ENCODE measurements at regions not wholly inside any gene's neighbourhood (a gene's known extent, or its start where the extent isn't known, plus 50 kb on each side); places are given as distances from the start of the nearest gene placed in this dataset.
A peak's percentile ranks its signal among the peaks of the same experiment; 100 is the strongest.

DNA sequence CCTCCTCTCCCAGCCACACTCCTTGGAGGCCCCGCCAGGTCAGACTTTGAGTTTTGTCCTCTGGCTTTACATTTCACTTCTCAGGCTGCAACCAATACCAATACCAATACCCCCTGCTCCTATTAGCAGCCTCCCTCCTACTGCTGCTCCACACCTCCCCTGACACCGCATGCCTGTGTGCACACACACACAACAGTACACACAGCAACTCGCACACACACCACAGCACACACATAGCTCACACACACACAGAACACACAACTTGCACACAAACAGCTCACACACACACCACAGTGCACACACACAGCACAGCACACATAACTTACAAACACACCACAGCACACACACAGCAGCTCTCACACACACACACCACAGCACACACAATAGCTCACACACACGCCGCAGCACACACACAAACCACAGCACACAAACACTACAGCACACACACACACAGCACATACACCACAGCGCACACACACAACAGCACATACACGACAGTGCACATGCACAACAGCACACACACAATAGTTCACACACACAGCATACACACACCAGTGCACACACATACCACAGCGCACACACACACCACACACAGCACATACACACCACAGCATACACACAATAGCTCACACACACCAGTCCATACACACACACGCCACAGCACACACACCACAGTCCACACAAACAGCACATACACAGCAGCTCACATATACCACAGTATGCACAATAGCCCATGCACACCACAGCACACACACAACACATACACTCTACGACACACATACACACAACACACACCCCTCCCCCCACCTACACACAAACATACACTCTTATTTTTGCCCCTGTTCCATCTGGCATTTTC is 204.7 kb downstream of the UACA start:
- no TSS peak for BruUV-seq (replicated peaks)
- peak overlapping the region; percentile 77 for H3K14ac ChIP-seq (replicated peaks; ENCODE audit: low read depth, low read length)
- 0 out of 2 replicates have a peak overlapping the region, but pooled peaks have one; percentile 25 for H2BK20ac ChIP-seq (ENCODE audit: low read depth, low read length)
- DNase-seq (no peak), ATAC-seq (ENCODE audit: low read depth) (peak; percentile 15; the same call in 1 of the 2 replicates)
- no peak for TF ChIP-seq POLR2A (IDR thresholded peaks at IDR 0.05; ENCODE audit: low read depth, low read length)
- no peak for TF ChIP-seq FOS (IDR thresholded peaks at IDR 0.05; ENCODE audit: low read depth, low read length)
- TF ChIP-seq RFX5 (IDR thresholded peaks at IDR 0.05; ENCODE audit: low read depth, low read length) = no peak
- no peak for TF ChIP-seq CTCF (conservative IDR thresholded peaks at IDR 0.05; ENCODE audit: low read depth, low read length)
- TF ChIP-seq, protein P1, sequence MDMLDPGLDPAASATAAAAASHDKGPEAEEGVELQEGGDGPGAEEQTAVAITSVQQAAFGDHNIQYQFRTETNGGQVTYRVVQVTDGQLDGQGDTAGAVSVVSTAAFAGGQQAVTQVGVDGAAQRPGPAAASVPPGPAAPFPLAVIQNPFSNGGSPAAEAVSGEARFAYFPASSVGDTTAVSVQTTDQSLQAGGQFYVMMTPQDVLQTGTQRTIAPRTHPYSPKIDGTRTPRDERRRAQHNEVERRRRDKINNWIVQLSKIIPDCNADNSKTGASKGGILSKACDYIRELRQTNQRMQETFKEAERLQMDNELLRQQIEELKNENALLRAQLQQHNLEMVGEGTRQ (IDR thresholded peaks at IDR 0.05; ENCODE audit: low read depth, low read length) = no peak
- TF ChIP-seq CEBPB (IDR thresholded peaks at IDR 0.05; ENCODE audit: low read depth, low read length) = no peak
- no peak for TF ChIP-seq BHLHE40 (IDR thresholded peaks at IDR 0.05; ENCODE audit: low read depth, low read length)
- TF ChIP-seq MAZ (IDR thresholded peaks at IDR 0.05; ENCODE audit: borderline replicate concordance, low read depth, low read length) = no peak
- no peak for TF ChIP-seq RAD21 (IDR thresholded peaks at IDR 0.05; ENCODE audit: low read length)
- no peak for TF ChIP-seq SMC3 (IDR thresholded peaks at IDR 0.05; ENCODE audit: low read depth, low read length)
- TF ChIP-seq MAFK (IDR thresholded peaks at IDR 0.05; ENCODE audit: low read depth, low read length) = no peak
- no peak for TF ChIP-seq CHD1 (IDR thresholded peaks at IDR 0.05; ENCODE audit: low read depth, low read length)
- no peak overlapping the region for H2BK15ac ChIP-seq (ENCODE audit: low read depth, low read length)
- peak overlapping the region; percentile 28 for H2AFZ ChIP-seq (replicated peaks; ENCODE audit: low read length, poor library complexity)
- POLR2A ChIA-PET (ENCODE audit: unreplicated experiment) = no interaction called here
- WGBS, 2 experiments (ENCODE audit: extremely low coverage in 2 of 2, insufficient read length in 1 of 2) = 86% methylated on average over 8 of the region's 10 CpGs; no CpG with 5 or more reads in 1 of the 2 experiments
- no peaks in the 10 kb centered on the region for H4K20me1 ChIP-seq (ENCODE audit: insufficient read depth, low read length)
- H2AK5ac ChIP-seq (ENCODE audit: low read depth, low read length) = peak overlapping the region; percentile 83; the same call in 1 of the 2 replicates
- intact Hi-C loops (cut with micrococcal nuclease) = no loop called here
- peaks cover 11% of the 10 kb centered on the region for H3K4me1 ChIP-seq (ENCODE audit: control insufficient read depth, insufficient read depth, low read length)
- no peak overlapping the region for H4K91ac ChIP-seq (ENCODE audit: insufficient read depth, low read depth, low read length)
- peak overlapping the region; percentile 31 for H2BK5ac ChIP-seq (ENCODE audit: low read depth, low read length, poor library complexity, severe bottlenecking)
- dilution Hi-C loops (cut with HindIII; ENCODE audit: low sequenced_read_pairs, unreplicated experiment) = no loop called here
- H2AK9ac ChIP-seq (replicated peaks; ENCODE audit: low read depth, low read length, poor library complexity) = no peak overlapping the region
- no peak overlapping the region for H3K27ac ChIP-seq (ENCODE audit: insufficient read depth, low read length)
- no peak overlapping the region for H3K56ac ChIP-seq (ENCODE audit: extremely low read depth, insufficient read depth, low read length)
- no peak overlapping the region for H3K4me3 ChIP-seq (ENCODE audit: insufficient read depth, low read depth, low read length)
- no peak overlapping the region for H3K9ac ChIP-seq (ENCODE audit: low read depth, low read length)
- H3K18ac ChIP-seq (ENCODE audit: low read depth, low read length) = peak overlapping the region; percentile 11; the same call in 1 of the 2 replicates
- H3K27me3 ChIP-seq (ENCODE audit: control insufficient read depth, insufficient read depth, low read length) = peaks cover 72% of the 10 kb centered on the region
- H3K4me2 ChIP-seq (ENCODE audit: low read depth, low read length) = peak overlapping the region; percentile 33; the same call in 1 of the 2 replicates
- peaks cover 9% of the 10 kb centered on the region for H3K9me1 ChIP-seq (ENCODE audit: insufficient read depth, low read length)
- H3K79me1 ChIP-seq (ENCODE audit: low read depth in 1 of 2, low read length in 2 of 2) = no peaks in the 10 kb centered on the region
- H4K5ac ChIP-seq (ENCODE audit: low read depth, low read length) = no peak overlapping the region; the same call in 1 of the 2 replicates
- H3K9me3 ChIP-seq (ENCODE audit: control insufficient read depth, insufficient read depth, low read length) = peaks cover 2% of the 10 kb centered on the region; the same call in 1 of the 2 replicates
- H2BK120ac ChIP-seq (ENCODE audit: low read depth, low read length) = peak overlapping the region; percentile 61
- peak overlapping the region in 1 of 2 experiments; percentile 39; a peak in 1 of 4 replicates for H4K8ac ChIP-seq (ENCODE audit: low read depth in 2 of 2, low read length in 2 of 2)
- H3K36me3 ChIP-seq (ENCODE audit: control insufficient read depth, insufficient read depth, low read length) = no peaks in the 10 kb centered on the region
- in situ Hi-C loops (cut with MboI; ENCODE audit: low sequenced_read_pairs) = no loop called here
- H3K4ac ChIP-seq (ENCODE audit: low read depth, low read length) = peak overlapping the region; percentile 69
- CTCF ChIA-PET = interaction anchor here (0.8 kb wide), 1 partner anchor 67 kb away, joined by 4 read pairs; no protein-coding TSS in a partner anchor
- H3K23ac ChIP-seq (ENCODE audit: low read depth, low read length) = peak overlapping the region; percentile 74
